ENCODE measurements at regions not wholly inside any gene's neighbourhood (a gene's known extent, or its start where the extent isn't known, plus 50 kb on each side); places are given as distances from the start of the nearest gene placed in this dataset.

DNA sequence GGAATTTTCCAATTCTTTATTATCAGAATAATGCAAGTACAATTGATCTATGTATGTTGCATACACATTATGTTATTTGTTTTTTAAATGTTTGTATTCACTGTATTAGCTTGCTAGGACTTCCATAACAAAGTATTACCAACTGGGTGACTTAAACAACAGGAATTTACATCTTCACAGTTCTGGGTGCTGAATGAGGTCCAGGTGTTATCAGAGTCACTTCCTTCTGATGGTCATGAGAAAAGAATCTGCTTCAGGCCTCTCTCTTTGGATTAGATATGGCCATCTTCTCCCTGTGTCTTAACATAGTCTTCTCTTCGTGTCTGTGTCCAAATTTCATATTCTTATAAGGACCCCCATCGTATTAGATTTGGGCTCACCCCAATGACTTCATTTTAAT lies 229.1 kb upstream of the TRPC7 start:
- no peak overlapping the region for H3K27ac ChIP-seq (ENCODE audit: insufficient read depth, low read length)
- H2BK5ac ChIP-seq (ENCODE audit: low read depth, low read length, poor library complexity, severe bottlenecking), result no peak overlapping the region
- dilution Hi-C loops (cut with HindIII; ENCODE audit: low sequenced_read_pairs, unreplicated experiment) (no loop called here), in situ Hi-C loops (cut with MboI; ENCODE audit: low sequenced_read_pairs) (no loop called here), intact Hi-C loops (cut with micrococcal nuclease) (no loop called here)
- no peak overlapping the region for H3K4me3 ChIP-seq (ENCODE audit: insufficient read depth, low read depth, low read length)
- H3K14ac ChIP-seq (replicated peaks; ENCODE audit: low read depth, low read length), result no peak overlapping the region
- ATAC-seq (ENCODE audit: low read depth) (no peak), DNase-seq (no peak)
- no peak overlapping the region for H3K23ac ChIP-seq (ENCODE audit: low read depth, low read length)
- BruUV-seq (replicated peaks), result no TSS peak
- H3K27me3 ChIP-seq (ENCODE audit: control insufficient read depth, insufficient read depth, low read length), result no peaks in the 10 kb centered on the region
- H3K4me1 ChIP-seq (ENCODE audit: control insufficient read depth, insufficient read depth, low read length), result no peaks in the 10 kb centered on the region
- POLR2A ChIA-PET (ENCODE audit: unreplicated experiment), result no interaction called here
- no peaks in the 10 kb centered on the region for H3K79me1 ChIP-seq (ENCODE audit: low read depth in 1 of 2, low read length in 2 of 2)
- H2AK5ac ChIP-seq (ENCODE audit: low read depth, low read length), result no peak overlapping the region
- H3K9me3 ChIP-seq (ENCODE audit: control insufficient read depth, insufficient read depth, low read length), result no peaks in the 10 kb centered on the region
- no peak overlapping the region for H2AFZ ChIP-seq (replicated peaks; ENCODE audit: low read length, poor library complexity)
- no peak overlapping the region for H2AK9ac ChIP-seq (replicated peaks; ENCODE audit: low read depth, low read length, poor library complexity)
- H3K9ac ChIP-seq (ENCODE audit: low read depth, low read length), result no peak overlapping the region
- H3K4ac ChIP-seq (ENCODE audit: low read depth, low read length), result no peak overlapping the region
- H4K20me1 ChIP-seq (ENCODE audit: insufficient read depth, low read length), result no peaks in the 10 kb centered on the region
- CTCF ChIA-PET, result no interaction called here
- H3K9me1 ChIP-seq (ENCODE audit: insufficient read depth, low read length), result no peaks in the 10 kb centered on the region
- H3K36me3 ChIP-seq (ENCODE audit: control insufficient read depth, insufficient read depth, low read length), result no peaks in the 10 kb centered on the region
- H3K56ac ChIP-seq (ENCODE audit: extremely low read depth, insufficient read depth, low read length), result no peak overlapping the region
- H4K8ac ChIP-seq (ENCODE audit: low read depth in 2 of 2, low read length in 2 of 2), result no peak overlapping the region
- TF ChIP-seq BHLHE40 (IDR thresholded peaks at IDR 0.05; ENCODE audit: low read depth, low read length), result no peak
- TF ChIP-seq RFX5 (IDR thresholded peaks at IDR 0.05; ENCODE audit: low read depth, low read length), result no peak
- no peak for TF ChIP-seq CEBPB (IDR thresholded peaks at IDR 0.05; ENCODE audit: low read depth, low read length)
- TF ChIP-seq USF2 (IDR thresholded peaks at IDR 0.05; ENCODE audit: low read depth, low read length), result no peak
- no peak for TF ChIP-seq MAZ (IDR thresholded peaks at IDR 0.05; ENCODE audit: borderline replicate concordance, low read depth, low read length)
- TF ChIP-seq RCOR1 (IDR thresholded peaks at IDR 0.05; ENCODE audit: insufficient replicate concordance, low read length), result no peak
- TF ChIP-seq NFE2L2 (IDR thresholded peaks at IDR 0.05; ENCODE audit: low read depth, low read length), result no peak
- no peak overlapping the region for H3K18ac ChIP-seq (ENCODE audit: low read depth, low read length)
- WGBS, 2 experiments (ENCODE audit: extremely low coverage in 2 of 2, insufficient read length in 1 of 2), result no CpG with 5 or more reads among the region's 2 CpGs
- H3K4me2 ChIP-seq (ENCODE audit: low read depth, low read length), result no peak overlapping the region
- H2BK20ac ChIP-seq (ENCODE audit: low read depth, low read length), result no peak overlapping the region
- H2BK120ac ChIP-seq (ENCODE audit: low read depth, low read length), result no peak overlapping the region
- no peak overlapping the region for H4K91ac ChIP-seq (ENCODE audit: insufficient read depth, low read depth, low read length)
- no peak overlapping the region for H4K5ac ChIP-seq (ENCODE audit: low read depth, low read length)
- H2BK15ac ChIP-seq (ENCODE audit: low read depth, low read length), result no peak overlapping the region

All from IMR-90 (cell line).